RWPE2 (cell line): ENCODE measurements at regions not wholly inside any gene's neighbourhood (a gene's known extent, or its start where the extent isn't known, plus 50 kb on each side); places are given as distances from the start of the nearest gene placed in this dataset.
"Not testable (repeated sequence)": the region's sequence is repeated elsewhere in the genome, so short reads cannot be mapped to it uniquely, and the experiment has no call there.

Source experiments
- ATAC-seq: fragments of 200-7000 bp; cut with Tn5 transposase; 3 replicates; pipeline ENCODE4 v1.9.1; 2021; ENCODE audit warnings: low read depth
- DNase-seq: peaks from one replicate; pipeline ENCODE4 v3.0.0-alpha.2; 2020; ENCODE audit warnings: low spot score
- H3K27ac ChIP-seq: fragments of 450-650 bp; 2 replicates; pipeline ENCODE4 v1.5.1; 2017; ENCODE audit warnings: mild to moderate bottlenecking; ENCODE audit not compliant: poor library complexity, severe bottlenecking
- H3K27me3 ChIP-seq: fragments of 250-450 bp; sonication (Bioruptor Pico); 2 replicates; pipeline ENCODE4 v1.5.1; 2021; ENCODE audit warnings: mild to moderate bottlenecking, moderate library complexity; ENCODE audit not compliant: insufficient read depth, poor library complexity, severe bottlenecking
- H3K36me3 ChIP-seq: fragments of 250-450 bp; sonication (Bioruptor Pico); 2 replicates; pipeline ENCODE4 v1.5.1; 2020; ENCODE audit warnings: low read depth, mild to moderate bottlenecking, moderate library complexity
- H3K4me1 ChIP-seq: fragments of 250-450 bp; sonication (Bioruptor Pico); 2 replicates; pipeline ENCODE4 v1.5.1; 2021; ENCODE audit warnings: mild to moderate bottlenecking, moderate library complexity; ENCODE audit not compliant: insufficient read depth, poor library complexity, severe bottlenecking
- H3K4me3 ChIP-seq: fragments of 250-450 bp; sonication (Bioruptor Pico); 2 replicates; pipeline ENCODE4 v1.5.1; 2021; ENCODE audit warnings: mild to moderate bottlenecking, moderate library complexity; ENCODE audit not compliant: severe bottlenecking
- H3K9me3 ChIP-seq: fragments of 250-450 bp; sonication (Bioruptor Pico); 2 replicates; pipeline ENCODE4 v1.5.1; 2021; ENCODE audit warnings: mild to moderate bottlenecking, moderate library complexity; ENCODE audit not compliant: severe bottlenecking

DNA sequence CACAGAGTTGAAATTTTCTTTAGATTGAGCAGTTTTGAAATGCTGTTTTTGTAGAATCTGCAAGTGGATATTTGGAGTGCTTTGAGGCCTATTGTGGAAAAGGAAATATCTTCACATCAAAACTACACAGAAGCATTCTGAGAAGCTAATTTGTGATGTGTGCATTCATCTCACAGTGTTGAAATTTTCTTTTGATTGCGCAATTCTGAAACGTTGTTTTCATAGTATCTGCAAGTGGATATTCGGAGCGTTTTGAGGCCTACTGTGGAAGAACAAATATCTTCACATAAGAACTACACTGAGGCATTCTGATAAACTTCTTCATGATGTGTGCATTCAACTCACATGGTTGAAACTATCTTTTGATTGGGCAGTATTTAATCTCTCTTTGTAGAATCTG is 3143.4 kb upstream of the OR11H1 start:
- not testable (repeated sequence) for H3K27ac ChIP-seq, H3K27me3 ChIP-seq

DNA sequence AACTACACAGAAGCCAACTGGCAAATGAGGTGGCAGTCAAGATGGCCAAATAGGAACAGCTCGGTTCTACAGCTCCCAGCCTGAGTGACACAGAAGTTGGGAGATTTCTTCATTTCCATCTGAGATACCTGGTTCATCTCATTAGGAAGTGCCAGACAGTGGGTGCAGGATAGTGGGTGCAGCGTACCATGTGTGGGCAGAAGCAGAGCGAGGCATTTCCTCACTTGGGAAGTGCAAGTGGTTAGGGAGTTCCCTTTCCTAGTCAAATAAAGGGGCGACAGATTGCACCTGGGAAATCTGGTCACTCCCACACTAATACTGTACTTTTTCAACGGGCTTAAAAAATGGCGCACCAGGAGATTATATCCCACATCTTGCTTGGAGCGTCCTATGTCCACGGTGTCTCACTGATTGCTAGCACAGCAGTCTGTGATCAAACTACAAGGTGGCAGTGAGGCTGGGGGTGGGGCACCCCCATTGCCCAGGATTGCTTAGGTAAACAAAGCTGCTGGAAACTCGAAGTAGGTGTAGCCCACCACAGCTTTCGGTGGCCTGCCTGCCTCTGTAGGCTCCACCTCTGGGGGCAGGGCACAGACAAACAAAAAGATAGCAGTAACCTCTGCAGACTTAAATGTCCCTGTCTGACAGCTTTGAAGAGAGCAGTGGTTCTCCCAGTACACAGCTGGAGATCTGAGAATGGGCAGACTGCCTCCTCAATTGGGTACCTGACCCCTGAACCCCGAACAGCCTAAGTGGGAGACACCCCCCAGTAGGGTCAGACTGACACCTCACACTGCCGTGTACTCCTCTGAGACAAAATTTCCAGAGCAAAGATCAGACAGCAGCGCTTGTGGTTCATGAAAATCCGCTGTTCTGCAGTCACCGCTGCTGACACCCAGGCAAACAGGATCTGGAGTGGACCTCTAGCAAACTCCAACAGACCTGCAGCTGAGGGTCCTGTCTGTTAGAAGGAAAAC is 3138.9 kb upstream of the OR11H1 start:
- H3K27ac ChIP-seq, ATAC-seq: not testable (repeated sequence)
- DNase-seq: peak; percentile 16

More for the DNA sequence above, 3143.4 kb upstream of the OR11H1 start:
- not testable (repeated sequence) for DNase-seq, H3K4me1 ChIP-seq, H3K4me3 ChIP-seq, H3K9me3 ChIP-seq, ATAC-seq, H3K36me3 ChIP-seq

DNA sequence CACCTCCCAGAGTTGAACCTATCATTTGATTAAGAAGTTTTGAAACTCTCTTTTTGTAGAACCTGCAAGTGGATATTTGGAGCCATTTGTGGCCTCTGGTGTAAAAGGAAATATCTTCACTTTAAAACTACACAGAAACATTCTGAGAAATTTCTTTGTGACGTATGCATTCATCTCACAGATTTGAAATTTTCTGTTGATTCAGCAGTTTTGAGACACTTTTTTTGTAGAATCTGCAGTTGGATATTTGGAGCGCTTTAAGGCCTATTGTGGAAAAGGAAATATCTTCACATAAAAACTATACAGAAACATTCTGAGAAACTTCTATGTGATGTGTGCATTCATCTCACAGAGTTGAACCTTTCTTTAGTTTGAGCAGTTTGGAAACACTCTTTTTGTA is 3130.7 kb upstream of the OR11H1 start:
- H3K4me1 ChIP-seq, H3K27ac ChIP-seq, H3K36me3 ChIP-seq, H3K27me3 ChIP-seq, H3K4me3 ChIP-seq, ATAC-seq, H3K9me3 ChIP-seq, DNase-seq: not testable (repeated sequence)

More for the DNA sequence above, 3138.9 kb upstream of the OR11H1 start:
- H3K9me3 ChIP-seq, H3K36me3 ChIP-seq, H3K4me3 ChIP-seq, H3K27me3 ChIP-seq, H3K4me1 ChIP-seq: not testable (repeated sequence)

DNA sequence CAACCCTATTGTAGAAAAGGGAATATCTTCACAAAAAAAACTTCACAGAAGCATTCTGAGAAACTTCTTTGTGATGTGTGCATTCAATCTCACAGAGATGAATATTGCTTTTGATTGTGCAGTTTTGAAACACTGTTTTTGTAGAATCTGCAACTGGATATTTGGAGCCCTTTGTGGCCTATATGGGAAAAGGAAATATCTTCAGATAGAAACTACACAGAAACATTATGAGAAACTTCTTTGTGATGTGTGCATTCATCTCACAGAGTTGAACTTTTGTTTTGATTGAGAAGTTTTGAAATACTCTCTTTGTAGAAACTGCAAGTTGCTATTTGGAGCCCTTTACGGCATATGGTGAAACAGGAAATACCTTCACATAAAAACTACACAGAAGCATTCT is 3126.1 kb upstream of the OR11H1 start:
- H3K9me3 ChIP-seq, ATAC-seq: not testable (repeated sequence)

DNA sequence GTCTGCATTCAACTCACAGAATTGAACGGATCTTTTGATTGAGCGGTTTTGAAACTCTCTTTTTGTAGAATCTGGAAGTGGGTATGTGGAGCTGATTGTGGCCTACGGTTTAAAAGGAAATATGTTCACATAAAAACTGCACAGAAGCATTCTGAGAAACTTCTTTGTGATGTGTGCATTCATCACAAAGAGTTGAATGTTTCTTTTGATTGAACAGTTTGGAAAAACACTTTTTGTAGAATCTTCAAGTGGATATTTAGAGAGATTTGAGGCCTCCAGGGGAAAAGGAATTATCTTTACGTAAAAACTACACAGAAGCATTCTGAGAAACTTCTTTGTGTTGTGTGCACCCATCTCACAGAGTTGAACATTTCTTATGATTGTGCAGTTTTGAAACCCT is 3125.5 kb upstream of the OR11H1 start:
- ATAC-seq, H3K27me3 ChIP-seq, H3K27ac ChIP-seq, DNase-seq, H3K9me3 ChIP-seq, H3K4me3 ChIP-seq, H3K4me1 ChIP-seq, H3K36me3 ChIP-seq: not testable (repeated sequence)

More for the DNA sequence above, 3126.1 kb upstream of the OR11H1 start:
- not testable (repeated sequence) for H3K4me1 ChIP-seq, H3K27ac ChIP-seq, H3K36me3 ChIP-seq, DNase-seq, H3K27me3 ChIP-seq, H3K4me3 ChIP-seq

DNA sequence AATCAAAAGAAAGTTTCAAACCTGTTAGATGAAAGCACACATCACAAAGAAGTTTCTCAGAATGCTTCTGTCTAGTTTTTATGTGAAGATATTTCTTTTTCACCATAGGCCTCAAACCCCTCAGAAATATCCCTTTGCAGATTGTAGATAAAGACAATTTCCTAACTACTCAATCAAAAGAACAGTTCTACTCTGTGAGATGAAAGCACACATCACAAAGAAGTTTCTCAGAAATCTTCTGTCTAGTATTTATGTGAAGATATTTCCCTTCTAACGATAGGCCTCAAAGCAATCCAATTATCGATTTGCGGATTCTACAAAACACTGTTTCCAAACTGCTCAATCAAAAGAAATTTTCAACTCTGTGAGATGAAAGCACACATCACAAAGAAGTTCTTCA is 3092.1 kb upstream of the OR11H1 start:
- not testable (repeated sequence) for H3K36me3 ChIP-seq, H3K27ac ChIP-seq, H3K27me3 ChIP-seq, DNase-seq, H3K4me1 ChIP-seq, H3K9me3 ChIP-seq, ATAC-seq, H3K4me3 ChIP-seq
